ENCODE measurements at regions not wholly inside any gene's neighbourhood (a gene's known extent, or its start where the extent isn't known, plus 50 kb on each side); places are given as distances from the start of the nearest gene placed in this dataset.

- DNase-seq: no peak
Measured at GRCh38 chr2:138106606-138107005, 142.3 kb downstream of the HNMT start.

GRCh38 chr2:138107288-138107687 is 143.0 kb downstream of the HNMT start:
- DNase-seq: no peak

- no peak for DNase-seq
Measured at GRCh38 chr2:138110453-138111083, 146.3 kb downstream of the HNMT start.

- no peak for DNase-seq
Measured at GRCh38 chr2:138112536-138112935, 148.3 kb downstream of the HNMT start.

GRCh38 chr2:138113871-138114525 is 149.7 kb downstream of the HNMT start:
- no peak for DNase-seq

GRCh38 chr2:138115666-138116065 is 151.4 kb downstream of the HNMT start:
- no peak for DNase-seq

GRCh38 chr2:138116456-138116855 is 152.2 kb downstream of the HNMT start:
- no peak for DNase-seq

- no peak for DNase-seq
Measured at GRCh38 chr2:138121666-138122661, 157.7 kb downstream of the HNMT start.

GRCh38 chr2:138122891-138123290 is 158.6 kb downstream of the HNMT start:
- DNase-seq: no peak

GRCh38 chr2:138123741-138124140 is 159.5 kb downstream of the HNMT start:
- DNase-seq: no peak

GRCh38 chr2:138124521-138124920 is 160.2 kb downstream of the HNMT start:
- no peak for DNase-seq

GRCh38 chr2:138125306-138126288 is 161.3 kb downstream of the HNMT start:
- no peak for DNase-seq

GRCh38 chr2:138132108-138132507 is 167.8 kb downstream of the HNMT start:
- no peak for DNase-seq

- no peak for DNase-seq
Measured at GRCh38 chr2:138137949-138138348, 173.7 kb downstream of the HNMT start.

GRCh38 chr2:138147796-138148195 is 183.5 kb downstream of the HNMT start:
- DNase-seq: no peak

GRCh38 chr2:138155304-138155703 is 191.0 kb downstream of the HNMT start:
- DNase-seq: no peak

- DNase-seq: no peak
Measured at GRCh38 chr2:138157372-138157771, 193.1 kb downstream of the HNMT start.

- DNase-seq: no peak
Measured at GRCh38 chr2:138170485-138170884, 206.2 kb downstream of the HNMT start.

- no peak for DNase-seq
Measured at GRCh38 chr2:138171244-138171643, 207.0 kb downstream of the HNMT start.

- DNase-seq: no peak
Measured at GRCh38 chr2:138175066-138175465, 210.8 kb downstream of the HNMT start.

GRCh38 chr2:138176862-138177439 is 212.7 kb downstream of the HNMT start:
- no peak for DNase-seq

GRCh38 chr2:138177693-138178092 is 213.4 kb downstream of the HNMT start:
- no peak for DNase-seq
